SKM-1 treated with dmso at 0.1 percent for 144 hours (cell line): ENCODE measurements at regions not wholly inside any gene's neighbourhood (a gene's known extent, or its start where the extent isn't known, plus 50 kb on each side); places are given as distances from the start of the nearest gene placed in this dataset.

Source experiments
- DNase-seq: peaks from one replicate; lab custom pipeline; 2025; ENCODE audit not compliant: unreplicated experiment; lab: John Stamatoyannopoulos, UW

GRCh38 chr22:49377306-49377705 is 450.4 kb downstream of the BRD1 start:
- DNase-seq, result no peak

- no peak for DNase-seq
Observed at GRCh38 chr22:49373801-49374226, 453.9 kb downstream of the BRD1 start.

- no peak for DNase-seq
Observed at GRCh38 chr22:49373289-49373666, 454.4 kb downstream of the BRD1 start.

DNA sequence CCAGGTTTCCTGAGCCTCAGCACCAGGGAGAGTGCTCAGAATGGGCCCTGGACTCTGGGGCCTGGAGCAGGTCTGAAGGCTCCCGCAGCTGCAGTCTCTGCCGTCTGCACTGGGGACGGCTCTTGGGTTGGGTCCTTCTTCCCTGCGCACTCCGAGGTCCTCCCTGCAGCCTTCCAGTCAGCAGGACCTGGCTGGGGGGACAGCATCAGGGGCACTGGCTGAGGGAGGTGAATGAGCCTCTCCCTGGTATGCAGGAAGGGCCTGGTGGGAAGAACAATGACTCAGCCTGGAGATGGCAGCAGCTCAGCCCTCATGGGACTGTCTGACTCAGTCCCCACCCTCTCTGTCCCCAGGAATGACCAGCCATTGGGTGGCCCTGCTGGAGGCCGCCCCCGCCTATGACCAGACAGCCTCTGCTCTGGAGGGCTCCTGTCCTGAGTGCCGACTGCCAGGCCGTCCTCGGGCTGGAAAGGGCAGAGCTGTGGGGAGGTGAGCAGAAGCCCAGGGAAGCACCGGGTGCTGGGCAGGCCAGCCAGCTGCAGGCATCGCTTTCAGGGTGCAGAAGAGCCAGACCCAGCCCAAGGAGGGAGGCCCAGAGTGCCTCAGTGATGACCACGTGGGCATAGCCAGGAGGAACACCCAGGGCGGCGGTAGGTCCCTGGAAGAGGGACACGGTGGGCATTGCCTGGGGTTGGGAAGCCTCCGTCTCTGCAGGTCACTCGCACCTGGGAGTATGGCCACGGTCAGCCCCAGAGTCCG is 455.0 kb downstream of the BRD1 start:
- DNase-seq, result no peak

GRCh38 chr22:49372111-49372529 is 455.6 kb downstream of the BRD1 start:
- no peak for DNase-seq

GRCh38 chr22:49371325-49372110 is 456.2 kb downstream of the BRD1 start:
- no peak for DNase-seq

- DNase-seq, result no peak
Observed at GRCh38 chr22:49370627-49371301, 456.9 kb downstream of the BRD1 start.

DNA sequence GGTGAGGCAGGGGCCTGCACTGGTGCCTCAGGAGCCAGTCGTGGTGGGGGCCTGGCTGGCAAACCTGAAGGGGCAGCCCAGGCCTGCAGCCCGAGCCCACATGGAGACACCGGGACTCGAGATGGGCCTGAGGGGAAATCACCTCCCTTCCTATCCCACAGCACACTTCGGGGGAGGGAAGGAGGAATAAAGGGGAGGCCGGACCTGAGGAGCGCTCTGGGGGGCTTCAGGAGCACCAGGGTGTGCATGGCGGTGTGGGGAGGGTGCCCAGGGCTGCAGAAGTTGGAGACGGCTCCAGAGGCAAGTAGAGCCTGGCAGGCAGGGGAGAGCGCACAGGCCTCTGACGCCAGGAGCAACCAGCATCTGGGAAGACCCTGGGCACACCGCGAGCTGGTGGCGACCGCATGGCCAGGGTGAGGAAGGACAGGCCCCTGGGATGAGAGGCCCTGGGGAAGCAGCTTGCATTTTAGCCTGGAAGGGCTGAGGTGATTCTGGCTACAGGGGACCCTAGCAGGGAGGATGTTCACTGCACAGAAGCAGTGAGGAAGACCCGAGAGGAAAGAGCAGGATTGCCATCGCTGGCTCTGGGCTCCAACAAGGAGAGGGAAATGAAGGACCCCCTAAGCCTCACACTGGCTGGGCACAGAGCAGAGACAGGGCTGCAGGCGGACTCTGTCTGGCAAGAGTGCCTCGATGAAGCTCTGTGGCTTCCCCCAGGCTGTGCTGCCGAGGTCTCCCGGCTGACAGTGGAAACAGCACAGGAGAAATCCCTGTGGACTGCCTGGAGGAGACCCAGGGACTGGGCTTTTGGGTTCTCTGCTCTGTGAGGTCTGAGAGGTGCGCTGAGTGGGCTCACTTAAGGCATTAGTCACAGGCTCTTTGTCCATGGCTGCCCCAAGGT is 457.7 kb downstream of the BRD1 start:
- DNase-seq, result no peak

DNA sequence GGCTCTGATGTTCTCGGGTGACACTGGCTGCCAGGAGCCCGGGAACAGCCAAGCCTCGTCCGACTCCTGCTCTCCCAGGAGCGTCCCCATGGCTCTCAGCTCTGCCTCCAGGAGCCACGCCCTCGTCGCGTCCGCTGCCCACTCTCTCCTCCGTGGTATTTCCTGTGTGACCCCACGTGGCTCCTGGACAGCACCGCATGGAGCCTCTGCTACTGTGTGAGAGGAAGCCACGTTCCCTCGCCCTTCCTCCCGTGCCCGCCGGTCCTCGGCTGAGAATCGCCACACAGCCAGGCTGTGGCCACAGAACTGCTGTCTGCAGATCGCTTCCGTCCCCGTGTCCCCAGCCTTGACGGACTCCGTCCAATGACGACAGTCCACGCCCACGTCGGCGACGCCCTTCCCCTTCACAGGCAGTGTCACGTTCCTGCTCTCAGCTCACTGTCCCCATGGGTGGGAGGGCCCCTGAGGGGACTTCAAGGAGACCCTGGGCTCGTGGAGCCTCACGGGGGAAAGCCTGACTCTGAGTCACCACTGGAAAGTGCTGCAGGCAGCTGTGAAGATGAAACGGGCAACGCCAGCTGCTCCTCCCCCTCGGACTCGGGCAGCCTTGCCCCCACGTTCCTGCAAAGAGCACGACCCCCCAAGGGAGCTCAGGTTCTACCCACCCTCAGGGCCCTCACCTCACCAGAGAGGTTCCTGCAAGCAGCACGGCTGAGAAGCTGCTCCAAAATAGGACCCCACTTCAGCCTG is 458.5 kb downstream of the BRD1 start:
- no peak for DNase-seq

- no peak for DNase-seq
Observed at GRCh38 chr22:49368221-49368975, 459.3 kb downstream of the BRD1 start.

- DNase-seq, result no peak
Observed at GRCh38 chr22:49367041-49367697, 460.5 kb downstream of the BRD1 start.

DNA sequence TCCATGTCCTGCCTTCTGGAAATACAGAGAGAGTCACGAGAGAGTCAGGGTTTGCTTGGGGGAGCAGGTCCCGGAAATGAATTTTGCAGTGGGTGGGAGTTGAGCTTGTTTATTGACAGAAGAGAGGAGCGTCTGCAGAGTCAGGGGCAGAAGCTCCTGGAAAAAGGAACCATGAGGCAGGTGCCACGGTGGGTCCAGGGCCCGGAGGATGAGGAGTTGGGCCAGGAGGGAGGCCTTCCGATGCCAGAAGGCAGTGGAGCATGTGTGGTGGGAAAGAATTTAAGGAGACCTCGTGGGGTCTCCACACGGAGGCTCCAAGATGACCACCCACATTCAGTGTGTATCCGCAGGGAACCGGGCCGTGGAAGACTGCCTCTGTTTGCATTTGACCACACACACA is 461.2 kb downstream of the BRD1 start:
- no peak for DNase-seq

- DNase-seq, result no peak
Observed at GRCh38 chr22:49365910-49366309, 461.8 kb downstream of the BRD1 start.

GRCh38 chr22:49365191-49365837 is 462.4 kb downstream of the BRD1 start:
- DNase-seq, result no peak

- DNase-seq, result no peak
Observed at GRCh38 chr22:49364398-49364797, 463.3 kb downstream of the BRD1 start.

- DNase-seq, result no peak
Observed at GRCh38 chr22:49363526-49364230, 464.0 kb downstream of the BRD1 start.

DNA sequence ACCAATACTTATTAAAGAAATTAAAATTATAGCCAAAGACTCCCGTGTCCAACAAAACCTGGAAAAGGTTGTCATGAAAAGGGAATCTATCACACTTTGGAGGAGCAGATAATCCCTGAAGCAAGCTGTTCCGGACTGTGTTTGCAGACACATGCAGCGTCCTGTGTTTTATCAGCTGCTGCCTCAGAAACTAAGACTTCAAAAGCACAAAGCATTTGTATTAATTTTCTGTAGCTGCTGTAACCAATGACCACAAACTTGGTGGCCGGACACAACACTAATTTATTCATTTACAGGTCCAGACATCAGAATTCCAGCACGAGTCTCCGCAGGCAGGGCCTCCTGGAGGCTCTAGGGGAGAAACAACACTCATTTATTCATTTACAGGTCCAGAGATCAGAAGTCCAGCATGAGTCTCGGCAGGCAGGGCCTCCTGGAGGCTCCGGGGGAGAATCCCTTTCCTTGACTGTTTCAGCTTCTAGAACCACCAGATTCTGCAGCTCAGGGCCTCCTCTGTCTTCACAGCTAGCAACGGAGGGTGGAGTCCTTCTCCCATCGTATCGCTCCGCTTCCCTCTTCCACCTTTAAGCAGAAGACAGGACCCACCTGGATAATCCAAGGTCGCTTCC is 465.3 kb downstream of the BRD1 start:
- no peak for DNase-seq
